Trophoblast cell (in vitro differentiated cells and primary cell): ENCODE measurements at regions not wholly inside any gene's neighbourhood (a gene's known extent, or its start where the extent isn't known, plus 50 kb on each side); places are given as distances from the start of the nearest gene placed in this dataset.

ENCODE experiments used
- DNase-seq, 2 donors: peaks; one replicate each; pipeline ENCODE4 v3.0.0-alpha.2; 2016
- H2AFZ ChIP-seq: 2 replicates; pipeline ENCODE4 v1.6.1; 2013; ENCODE audit warnings: low read length, moderate library complexity, mild to moderate bottlenecking; ENCODE audit not compliant: insufficient read depth, poor library complexity
- H2AK5ac ChIP-seq: 2 replicates; pipeline ENCODE4 v1.6.1; 2013; ENCODE audit warnings: mild to moderate bottlenecking, low read length
- H2BK120ac ChIP-seq: 2 replicates; pipeline ENCODE4 v1.6.1; 2013; ENCODE audit warnings: low read length, mild to moderate bottlenecking, moderate library complexity; ENCODE audit not compliant: insufficient read depth, poor library complexity
- H2BK12ac ChIP-seq: 2 replicates; pipeline ENCODE4 v1.6.1; 2013; ENCODE audit warnings: mild to moderate bottlenecking, low read length, moderate library complexity
- H2BK5ac ChIP-seq: 2 replicates; pipeline ENCODE4 v1.6.1; 2013; ENCODE audit warnings: low read length, low read depth, moderate library complexity, mild to moderate bottlenecking; ENCODE audit not compliant: poor library complexity
- H3K14ac ChIP-seq: 2 replicates; pipeline ENCODE4 v1.6.1; 2013; ENCODE audit warnings: mild to moderate bottlenecking, low read length
- H3K18ac ChIP-seq: 2 replicates; pipeline ENCODE4 v1.6.1; 2013; ENCODE audit warnings: mild to moderate bottlenecking, low read length
- H3K23ac ChIP-seq: 2 replicates; pipeline ENCODE4 v1.6.1; 2013; ENCODE audit warnings: low read length
- H3K27ac ChIP-seq: 2 replicates; pipeline ENCODE4 v1.5.1; 2013; ENCODE audit warnings: low read depth, mild to moderate bottlenecking, inconsistent platforms, low read length, moderate library complexity
- H3K27me3 ChIP-seq: 2 replicates; pipeline ENCODE4 v1.6.1; 2013; ENCODE audit warnings: inconsistent platforms, mild to moderate bottlenecking, low read length, moderate library complexity; ENCODE audit not compliant: insufficient read depth
- H3K36me3 ChIP-seq, 2 experiments: 1 replicate in 1 of 2; 2 replicates in 1 of 2; pipeline ENCODE4 v1.6.1; 2013; ENCODE audit warnings: low read length in 2 of 2, mild to moderate bottlenecking in 2 of 2, moderate library complexity in 1 of 2; ENCODE audit not compliant: insufficient read depth in 2 of 2, control insufficient read depth in 1 of 2
- H3K4ac ChIP-seq: 2 replicates; pipeline ENCODE4 v1.6.1; 2013; ENCODE audit warnings: low read depth, mild to moderate bottlenecking, low read length, moderate library complexity
- H3K4me1 ChIP-seq, 2 experiments: 1 replicate in 1 of 2; 2 replicates in 1 of 2; pipeline ENCODE4 v1.6.1; 2013; ENCODE audit warnings: low read length in 2 of 2, mild to moderate bottlenecking in 2 of 2, moderate library complexity in 1 of 2; ENCODE audit not compliant: insufficient read depth in 2 of 2, control insufficient read depth in 1 of 2
- H3K4me2 ChIP-seq: 2 replicates; pipeline ENCODE4 v1.6.1; 2013; ENCODE audit warnings: inconsistent platforms, mild to moderate bottlenecking, low read length, moderate library complexity
- H3K4me3 ChIP-seq: 2 replicates; pipeline ENCODE4 v1.5.1; 2013; ENCODE audit warnings: mild to moderate bottlenecking, low read depth, low read length, inconsistent platforms
- H3K79me1 ChIP-seq: one replicate; pipeline ENCODE4 v1.6.1; 2013; ENCODE audit warnings: low read length
- H3K79me2 ChIP-seq: 2 replicates; pipeline ENCODE4 v1.6.1; 2013; ENCODE audit warnings: low read length, mild to moderate bottlenecking; ENCODE audit not compliant: control insufficient read depth, insufficient read depth, poor library complexity
- H3K9ac ChIP-seq: 2 replicates; pipeline ENCODE4 v1.6.1; 2013; ENCODE audit warnings: mild to moderate bottlenecking, low read length
- H3K9me3 ChIP-seq: 2 replicates; pipeline ENCODE4 v1.6.1; 2013; ENCODE audit warnings: low read depth, mild to moderate bottlenecking, control low read depth, inconsistent platforms, low read length; ENCODE audit not compliant: insufficient read depth
- H4K12ac ChIP-seq: 2 replicates; pipeline ENCODE4 v1.6.1; 2013; ENCODE audit warnings: low read depth, mild to moderate bottlenecking, low read length, moderate library complexity
- H4K8ac ChIP-seq: 2 replicates; pipeline ENCODE4 v1.6.1; 2013; ENCODE audit warnings: low read depth, mild to moderate bottlenecking, low read length, moderate library complexity
- H4K91ac ChIP-seq: one replicate; pipeline ENCODE4 v1.6.1; 2013; ENCODE audit warnings: low read depth, mild to moderate bottlenecking, low read length, moderate library complexity
- WGBS: extraction: QIAGEN DNeasy Blood & Tissue Kit; methylation state at CpG from one replicate; pipeline ENCODE4 v1.1.7; 2013; ENCODE audit warnings: missing lambda C conversion rate; ENCODE audit not compliant: insufficient read length, insufficient coverage; ENCODE audit errors: extremely low coverage; 5-methylcytosine and 5-hydroxymethylcytosine counted together

- Histone ChIP-seq H4K91ac (no peak overlapping the region), H4K8ac (no peak overlapping the region), H3K4me3 (no peak overlapping the region), H3K4me2 (no peak overlapping the region), H2BK120ac (no peak overlapping the region), H3K14ac (no peak overlapping the region), H2BK12ac (no peak overlapping the region), H3K79me2 (no peaks in the 10 kb centered on the region), H3K79me1 (no peaks in the 10 kb centered on the region), H3K4me1 (no peaks in the 10 kb centered on the region), H3K4ac (no peak overlapping the region), H3K27me3 (no peaks in the 10 kb centered on the region), H3K27ac (no peak overlapping the region), H3K9ac (no peak overlapping the region), H3K23ac (no peak overlapping the region), H3K9me3 (no peaks in the 10 kb centered on the region), H2BK5ac (no peak overlapping the region), H3K36me3 (no peaks in the 10 kb centered on the region), H4K12ac (no peak overlapping the region), H2AFZ (no peak overlapping the region), H3K18ac (no peak overlapping the region), H2AK5ac (no peak overlapping the region)
- WGBS = no CpG with 5 or more reads among the region's 2 CpGs
- DNase-seq = no peak
These were observed 407.8 kb upstream of the SGCD start for GRCh38 chr5:155919126-155919525.

- H3K4me3 ChIP-seq = no peak overlapping the region
- no peak overlapping the region for H2AK5ac ChIP-seq
- no peak overlapping the region for H2AFZ ChIP-seq
- H3K27ac ChIP-seq = no peak overlapping the region
- no peak overlapping the region for H2BK120ac ChIP-seq
- no peak overlapping the region for H3K4me2 ChIP-seq
- no CpG with 5 or more reads among the region's 2 CpGs for WGBS
- H3K18ac ChIP-seq = no peak overlapping the region
- no peaks in the 10 kb centered on the region for H3K79me1 ChIP-seq
- H3K36me3 ChIP-seq = no peaks in the 10 kb centered on the region
- H3K9me3 ChIP-seq = no peaks in the 10 kb centered on the region
- no peaks in the 10 kb centered on the region for H3K4me1 ChIP-seq
- H3K79me2 ChIP-seq = no peaks in the 10 kb centered on the region
- no peak overlapping the region for H3K4ac ChIP-seq
- no peak overlapping the region for H3K23ac ChIP-seq
- H4K91ac ChIP-seq = no peak overlapping the region
- no peak for DNase-seq
- no peak overlapping the region for H2BK5ac ChIP-seq
- H2BK12ac ChIP-seq = no peak overlapping the region
- no peak overlapping the region for H3K14ac ChIP-seq
- H4K12ac ChIP-seq = no peak overlapping the region
- no peak overlapping the region for H4K8ac ChIP-seq
- H3K27me3 ChIP-seq = no peaks in the 10 kb centered on the region
- H3K9ac ChIP-seq = no peak overlapping the region
These were observed 407.2 kb upstream of the SGCD start for GRCh38 chr5:155919725-155920124.

- Histone ChIP-seq H3K4me2 (no peak overlapping the region), H4K8ac (no peak overlapping the region), H3K9ac (no peak overlapping the region), H2BK120ac (no peak overlapping the region), H3K27me3 (no peaks in the 10 kb centered on the region), H3K36me3 (no peaks in the 10 kb centered on the region), H3K4me3 (no peak overlapping the region), H2BK12ac (no peak overlapping the region), H2BK5ac (no peak overlapping the region), H3K9me3 (no peaks in the 10 kb centered on the region), H3K4ac (no peak overlapping the region), H2AFZ (no peak overlapping the region), H3K23ac (no peak overlapping the region), H3K18ac (no peak overlapping the region), H3K14ac (no peak overlapping the region), H3K27ac (no peak overlapping the region), H3K4me1 (no peaks in the 10 kb centered on the region), H4K91ac (no peak overlapping the region), H3K79me2 (no peaks in the 10 kb centered on the region), H2AK5ac (no peak overlapping the region), H4K12ac (no peak overlapping the region), H3K79me1 (no peaks in the 10 kb centered on the region)
- no peak for DNase-seq
- WGBS = no CpG with 5 or more reads among the region's 3 CpGs
These were observed 405.3 kb upstream of the SGCD start for GRCh38 chr5:155921621-155922020.

- H2AK5ac ChIP-seq = no peak overlapping the region
- H3K4me2 ChIP-seq = no peak overlapping the region
- H3K4me3 ChIP-seq = no peak overlapping the region
- no peak overlapping the region for H2BK120ac ChIP-seq
- no peaks in the 10 kb centered on the region for H3K27me3 ChIP-seq
- no peak overlapping the region for H3K9ac ChIP-seq
- H2BK12ac ChIP-seq = no peak overlapping the region
- no peaks in the 10 kb centered on the region for H3K79me2 ChIP-seq
- no peak for DNase-seq
- H3K79me1 ChIP-seq = no peaks in the 10 kb centered on the region
- no peaks in the 10 kb centered on the region for H3K9me3 ChIP-seq
- WGBS = no CpG with 5 or more reads among the region's 1 CpG
- H3K4ac ChIP-seq = no peak overlapping the region
- H3K18ac ChIP-seq = no peak overlapping the region
- H2BK5ac ChIP-seq = no peak overlapping the region
- no peak overlapping the region for H4K12ac ChIP-seq
- no peaks in the 10 kb centered on the region for H3K4me1 ChIP-seq
- H4K8ac ChIP-seq = no peak overlapping the region
- no peak overlapping the region for H2AFZ ChIP-seq
- H3K14ac ChIP-seq = no peak overlapping the region
- H4K91ac ChIP-seq = no peak overlapping the region
- H3K27ac ChIP-seq = no peak overlapping the region
- H3K23ac ChIP-seq = no peak overlapping the region
- H3K36me3 ChIP-seq = no peaks in the 10 kb centered on the region
These were observed 403.2 kb upstream of the SGCD start for GRCh38 chr5:155923784-155924183.
